SW480 (cell line): ENCODE measurements at regions not wholly inside any gene's neighbourhood (a gene's known extent, or its start where the extent isn't known, plus 50 kb on each side); places are given as distances from the start of the nearest gene placed in this dataset.

Experiments
- DNase-seq: peaks from one replicate; pipeline ENCODE4 v3.0.0-alpha.2; 2016; ENCODE audit warnings: low spot score

- DNase-seq = no peak
Observed at GRCh38 chr3:34973586-34973985, 665.7 kb upstream of the ARPP21 start.

DNA sequence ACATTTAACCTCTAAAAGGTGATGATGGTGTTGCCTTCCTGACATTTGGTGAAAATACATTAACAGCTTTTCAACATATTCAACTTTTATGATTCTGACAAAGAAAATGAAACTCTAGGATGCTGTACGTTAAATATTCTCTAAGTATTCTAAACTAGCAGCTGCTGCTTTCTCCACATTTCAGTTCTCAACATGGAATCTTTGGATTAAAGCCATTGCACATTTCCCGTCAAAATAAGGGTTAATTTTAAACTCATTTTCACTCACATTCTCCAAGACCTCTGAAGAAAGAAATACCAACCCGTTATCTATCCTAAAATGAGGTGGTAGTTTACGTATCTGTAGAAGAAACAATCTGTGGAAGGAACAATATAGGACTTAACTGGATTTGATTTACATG is 655.7 kb upstream of the ARPP21 start:
- DNase-seq = no peak

DNA sequence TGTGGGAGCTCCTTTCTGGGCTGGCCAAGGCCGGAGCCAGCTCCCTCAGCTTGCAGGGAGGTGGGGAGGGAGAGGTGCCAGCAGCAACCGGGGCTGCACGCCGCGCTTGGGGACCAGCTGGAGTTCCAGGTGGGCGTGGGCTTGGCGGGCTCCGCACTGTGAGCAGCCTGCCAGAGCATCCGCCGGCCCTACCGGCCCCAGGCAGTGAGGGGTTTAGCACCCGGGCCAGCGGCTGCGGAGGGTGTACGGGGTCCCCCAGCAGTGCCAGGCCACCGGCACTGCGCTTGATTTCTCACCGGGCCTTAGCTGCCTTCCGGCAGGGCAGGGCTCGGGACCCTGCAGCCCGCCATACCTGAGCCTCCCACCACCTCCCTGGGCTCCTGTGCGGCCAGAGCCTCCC is 651.0 kb upstream of the ARPP21 start:
- no peak for DNase-seq

DNA sequence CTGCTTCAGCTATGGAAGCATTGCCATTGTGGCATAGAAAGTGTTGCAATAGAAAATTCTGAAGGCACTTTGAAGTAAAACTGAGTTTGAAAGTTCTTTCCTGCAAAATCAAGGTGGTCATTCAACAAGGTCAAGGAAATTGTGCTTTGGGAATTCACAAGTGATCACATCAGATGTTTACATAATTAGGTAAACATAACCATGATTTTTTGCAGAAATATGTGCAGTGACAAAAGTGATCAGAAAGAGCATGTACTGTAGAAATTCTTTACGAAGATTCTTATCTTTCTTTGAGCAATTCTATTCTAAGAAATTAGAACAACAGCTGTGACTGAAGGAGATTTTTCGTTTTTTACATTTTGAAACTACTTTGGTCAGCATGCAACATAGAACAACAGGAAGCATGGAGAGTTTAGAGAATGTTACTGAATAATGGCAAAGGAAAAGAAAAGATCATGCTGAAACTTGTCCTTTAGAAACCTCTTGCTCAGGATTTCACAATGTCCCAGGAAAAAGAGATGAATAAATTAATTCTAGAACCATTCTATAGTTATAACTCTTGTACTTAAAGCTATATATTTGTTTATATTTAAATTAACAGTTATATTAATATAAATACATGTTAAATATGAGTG is 643.4 kb upstream of the ARPP21 start:
- no peak for DNase-seq

DNA sequence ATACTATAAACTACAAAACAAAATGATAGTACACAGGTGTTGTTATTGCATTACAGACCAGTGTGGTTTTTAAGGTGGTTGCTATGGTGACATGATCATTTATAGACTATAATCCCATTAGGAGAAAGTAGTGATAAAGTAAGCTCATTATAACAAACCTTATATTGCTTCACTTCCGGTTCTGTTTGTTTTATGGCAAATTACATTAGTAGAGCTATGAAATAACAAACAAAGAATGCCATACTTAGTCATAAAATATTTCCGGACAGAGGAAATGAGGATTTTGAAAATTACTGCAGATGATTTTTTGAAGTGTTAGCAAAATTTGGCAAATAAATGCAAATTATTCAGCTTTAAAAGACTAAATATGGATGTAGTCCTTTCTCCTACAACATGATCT is 640.4 kb upstream of the ARPP21 start:
- no peak for DNase-seq

- DNase-seq = no peak
Observed at GRCh38 chr3:35012214-35012613, 627.1 kb upstream of the ARPP21 start.

GRCh38 chr3:35028157-35028556 is 611.2 kb upstream of the ARPP21 start:
- DNase-seq = no peak

- no peak for DNase-seq
Observed at GRCh38 chr3:35042210-35042991, 596.9 kb upstream of the ARPP21 start.

- no peak for DNase-seq
Observed at GRCh38 chr3:35043040-35043439, 596.3 kb upstream of the ARPP21 start.

- no peak for DNase-seq
Observed at GRCh38 chr3:35044190-35044589, 595.1 kb upstream of the ARPP21 start.

DNA sequence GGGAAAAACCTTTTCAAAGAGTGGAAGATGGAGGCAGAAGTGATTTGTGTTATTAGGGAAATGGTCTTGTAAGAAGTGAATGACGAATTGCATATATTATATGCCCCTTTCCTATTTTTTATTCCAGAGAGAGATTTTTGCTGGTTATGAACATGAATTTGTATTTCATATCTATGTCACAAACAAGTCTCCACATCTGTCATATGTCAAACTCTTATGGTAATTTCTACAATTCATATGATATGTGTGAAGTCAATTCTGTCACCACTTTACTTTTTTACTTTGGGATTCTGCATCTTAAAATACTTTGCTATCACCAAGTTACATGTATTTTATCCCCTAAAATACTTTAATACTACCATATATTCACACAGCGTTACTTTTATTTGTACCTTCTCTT is 594.2 kb upstream of the ARPP21 start:
- no peak for DNase-seq

- DNase-seq = no peak
Observed at GRCh38 chr3:35064761-35065160, 574.6 kb upstream of the ARPP21 start.

- no peak for DNase-seq
Observed at GRCh38 chr3:35065891-35066290, 573.4 kb upstream of the ARPP21 start.

- DNase-seq = no peak
Observed at GRCh38 chr3:35067750-35068149, 571.6 kb upstream of the ARPP21 start.

DNA sequence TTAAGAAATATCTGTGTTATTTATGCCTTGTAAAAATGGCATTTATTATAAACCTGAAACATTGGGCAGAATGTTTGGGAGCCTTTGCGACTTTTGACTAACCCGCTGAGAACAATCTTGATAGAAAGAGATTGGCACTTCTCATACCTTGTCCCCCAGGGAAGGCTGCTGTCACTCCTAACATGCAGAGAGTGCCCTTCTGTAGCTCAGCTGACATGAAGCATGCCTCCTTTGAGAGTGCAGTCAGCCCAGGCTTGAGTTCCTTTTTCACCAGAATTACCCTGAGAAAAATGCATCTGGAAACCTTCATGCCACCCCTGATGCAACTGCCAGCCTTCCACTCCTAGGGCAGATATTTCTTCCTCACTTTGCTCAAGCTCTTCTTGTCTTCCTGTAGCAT is 569.2 kb upstream of the ARPP21 start:
- DNase-seq = no peak

DNA sequence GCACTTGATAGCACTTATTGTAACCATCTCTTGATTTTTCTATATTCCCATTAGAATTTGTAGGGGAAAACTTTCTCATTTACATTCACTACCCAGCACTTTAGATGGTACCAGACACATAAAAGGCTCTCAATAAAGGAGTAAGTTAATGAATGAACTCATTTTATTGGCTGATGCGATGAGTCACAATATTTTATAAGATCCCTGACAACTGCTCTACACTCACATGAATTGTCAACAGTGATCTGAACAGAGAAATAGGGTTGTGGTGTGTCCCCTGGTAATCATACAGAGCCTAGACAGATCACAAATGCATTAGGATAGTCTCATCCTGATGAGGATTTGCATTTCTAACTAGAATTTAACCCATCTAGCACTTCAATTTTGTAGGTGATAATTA is 567.6 kb upstream of the ARPP21 start:
- DNase-seq = no peak

GRCh38 chr3:35078780-35079179 is 560.5 kb upstream of the ARPP21 start:
- DNase-seq = no peak

DNA sequence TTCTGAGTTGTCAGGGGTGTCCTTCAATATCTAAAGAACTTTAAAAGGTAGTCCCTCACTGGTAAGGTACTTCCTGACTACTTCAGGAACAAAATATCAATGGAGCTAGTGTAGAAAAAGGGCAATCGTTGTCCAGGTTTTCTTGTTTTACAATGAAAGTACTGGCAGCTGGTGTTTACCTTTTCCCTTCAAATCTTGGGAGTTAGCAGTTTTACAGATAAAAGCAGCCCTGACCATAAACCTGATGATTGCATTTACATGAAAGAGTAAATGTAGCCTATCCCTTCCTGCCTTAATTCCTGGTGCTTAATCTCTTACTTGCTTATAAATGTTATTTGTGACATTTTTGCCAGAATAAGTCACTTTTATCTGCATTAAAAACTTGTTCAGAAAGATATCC is 559.9 kb upstream of the ARPP21 start:
- no peak for DNase-seq

GRCh38 chr3:35081899-35082298 is 557.4 kb upstream of the ARPP21 start:
- no peak for DNase-seq

- no peak for DNase-seq
Observed at GRCh38 chr3:35088943-35089342, 550.4 kb upstream of the ARPP21 start.

GRCh38 chr3:35114686-35115085 is 524.6 kb upstream of the ARPP21 start:
- DNase-seq = no peak

DNA sequence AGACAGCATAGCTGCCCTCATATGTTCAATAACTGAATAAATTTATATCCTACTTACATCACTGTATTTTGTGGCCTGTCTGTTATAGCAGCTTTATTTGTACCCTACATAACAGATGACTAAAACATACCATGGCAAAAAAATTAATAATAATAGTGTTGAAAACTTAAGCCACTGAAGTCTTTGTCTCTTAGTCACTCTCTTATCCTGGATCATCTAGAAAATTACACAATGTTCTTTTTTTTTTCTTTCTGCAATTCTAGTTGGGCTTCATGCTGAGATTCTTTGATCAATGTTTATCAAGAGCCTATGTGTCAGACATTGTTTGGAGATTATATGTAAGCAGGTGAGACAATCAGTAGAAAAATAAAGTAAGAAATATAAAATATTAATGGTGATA is 519.3 kb upstream of the ARPP21 start:
- DNase-seq = no peak

DNA sequence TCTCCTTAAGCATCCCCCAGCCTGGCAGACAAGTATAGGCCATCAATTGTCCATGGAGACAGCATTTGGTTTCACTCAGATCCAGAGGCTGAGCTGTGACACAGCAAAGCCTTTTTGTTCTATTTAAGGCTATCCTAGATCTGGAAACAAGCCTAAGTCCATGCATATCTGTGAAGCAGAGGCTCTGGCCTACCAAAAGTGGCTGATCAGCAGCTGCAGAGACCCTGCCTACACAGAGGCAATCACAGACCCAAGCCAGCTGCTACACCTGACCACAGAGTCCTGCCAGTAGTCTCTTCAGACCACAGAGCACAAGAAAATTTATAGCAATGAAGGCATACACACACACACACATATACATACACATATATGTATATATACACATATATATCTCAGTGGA is 501.7 kb upstream of the ARPP21 start:
- DNase-seq = no peak

DNA sequence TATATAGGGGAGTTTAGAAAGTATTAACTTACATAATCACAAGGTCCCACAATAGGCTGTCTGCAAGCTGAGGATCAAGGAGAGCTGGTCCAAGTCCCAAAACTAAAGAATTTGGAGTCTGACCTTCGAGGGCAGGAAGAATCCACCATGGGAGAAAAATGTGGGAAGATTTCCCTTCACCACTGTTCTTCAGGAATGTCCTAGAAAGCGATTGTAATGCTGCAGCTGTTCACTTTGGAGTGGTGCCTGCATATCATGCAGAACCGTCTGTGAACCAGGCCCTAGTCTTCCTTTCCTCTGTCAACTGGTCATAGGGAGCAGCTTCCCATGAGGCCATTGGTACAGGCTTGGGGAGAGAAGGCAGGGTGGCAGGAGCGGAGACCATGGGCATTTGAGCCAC is 497.9 kb upstream of the ARPP21 start:
- no peak for DNase-seq
